Natural killer cell (primary cell): ENCODE measurements at regions not wholly inside any gene's neighbourhood (a gene's known extent, or its start where the extent isn't known, plus 50 kb on each side); places are given as distances from the start of the nearest gene placed in this dataset.

ENCODE experiments used
- ATAC-seq, 3 donors: fragments of 150-1000 bp in 2 of 3; fragments of 200-7000 bp in 1 of 3; cut with Tn5 transposase; 1 replicate in 1 of 3; 2 replicates in 2 of 3; pipeline ENCODE4 v1.10.0; 2021; ENCODE audit warnings: mild to moderate bottlenecking in 2 of 3, moderate library complexity in 2 of 3
- DNase-seq, 2 donors: peaks; one replicate each; pipeline versions ENCODE4 v3.0.0 to v3.0.0-alpha.2; 2013 to 2021; ENCODE audit warnings: mixed read lengths in 1 of 2
- H3K27ac ChIP-seq: one replicate; pipeline ENCODE4 v1.5.1; 2013; ENCODE audit warnings: mild to moderate bottlenecking, low read length
- H3K27me3 ChIP-seq: one replicate; pipeline ENCODE4 v1.6.1; 2013; ENCODE audit warnings: low read length; ENCODE audit not compliant: control insufficient read depth, insufficient read depth
- H3K36me3 ChIP-seq: one replicate; pipeline ENCODE4 v1.6.1; 2013; ENCODE audit warnings: low read length; ENCODE audit not compliant: control insufficient read depth, insufficient read depth
- H3K4me1 ChIP-seq: one replicate; pipeline ENCODE4 v1.6.1; 2013; ENCODE audit warnings: low read length; ENCODE audit not compliant: control insufficient read depth, insufficient read depth
- H3K4me3 ChIP-seq: one replicate; pipeline ENCODE4 v1.5.1; 2013; ENCODE audit warnings: low read length
- H3K9me3 ChIP-seq: one replicate; pipeline ENCODE4 v1.6.1; 2013; ENCODE audit warnings: low read length; ENCODE audit not compliant: control insufficient read depth, insufficient read depth
- H3K27ac Mint-ChIP-seq, 2 donors: one replicate each; pipeline ENCODE4 v1.8.0; 2022; ENCODE audit warnings: mild to moderate bottlenecking in 2 of 2, mixed read lengths in 2 of 2, moderate library complexity in 1 of 2
- H3K27me3 Mint-ChIP-seq, 2 donors: one replicate each; pipeline ENCODE4 v1.8.0; 2022; ENCODE audit warnings: low read depth in 2 of 2, mixed read lengths in 2 of 2
- H3K36me3 Mint-ChIP-seq: one replicate; pipeline ENCODE4 v1.8.0; 2022; ENCODE audit warnings: mixed read lengths
- H3K4me1 Mint-ChIP-seq, 2 donors: one replicate each; pipeline ENCODE4 v1.8.0; 2022; ENCODE audit warnings: mixed read lengths in 2 of 2
- H3K4me3 Mint-ChIP-seq: one replicate; pipeline ENCODE4 v1.8.0; 2022; ENCODE audit warnings: mild to moderate bottlenecking, moderate library complexity, mixed read lengths
- H3K9me3 Mint-ChIP-seq, 2 donors: one replicate each; pipeline ENCODE4 v1.8.0; 2022; ENCODE audit warnings: mixed read lengths in 2 of 2
- CTCF ChIP-seq: fragments of 200-600 bp; IDR thresholded peaks from one replicate; pipeline ENCODE4 v1.8.0; 2022; ENCODE audit warnings: antibody characterized with exemption
- WGBS: methylation state at CpG from one replicate; pipeline ENCODE4 v1.1.7; 2013; ENCODE audit warnings: missing lambda C conversion rate; ENCODE audit not compliant: insufficient coverage; 5-methylcytosine and 5-hydroxymethylcytosine counted together
- intact Hi-C: fragments of 100-400 bp; cut with micrococcal nuclease; formaldehyde crosslinking; loops from one replicate; pipeline ENCODE4 v1.14.2; 2022

- Mint-ChIP-seq H3K27ac (no peak overlapping the region), H3K4me3 (no peak overlapping the region), H3K36me3 (no peaks in the 10 kb centered on the region), H3K9me3 (no peaks in the 10 kb centered on the region), H3K4me1 (no peaks in the 10 kb centered on the region), H3K27me3 (peaks cover 15 to 54% of the 10 kb centered on the region in 2 donors)
- no peaks in the 10 kb centered on the region for H3K36me3 ChIP-seq
- intact Hi-C loops, result no loop called here
- H3K27me3 ChIP-seq, result no peaks in the 10 kb centered on the region
- H3K4me3 ChIP-seq, result no peak overlapping the region
- no peaks in the 10 kb centered on the region for H3K4me1 ChIP-seq
- no peaks in the 10 kb centered on the region for H3K9me3 ChIP-seq
- no peak overlapping the region for H3K27ac ChIP-seq
- WGBS, result 80% methylated on average over 1 of the region's 1 CpG
- no peak for TF ChIP-seq CTCF
- ATAC-seq, result no peak
- no peak for DNase-seq
These were observed 212.3 kb upstream of the ATP5MC3 start for GRCh38 chr2:175393851-175394250.

GRCh38 chr2:175383286-175383685 lies 201.8 kb upstream of the ATP5MC3 start:
- Histone ChIP-seq H3K9me3 (peaks cover 4% of the 10 kb centered on the region), H3K4me3 (no peak overlapping the region), H3K27ac (no peak overlapping the region), H3K4me1 (no peaks in the 10 kb centered on the region), H3K36me3 (no peaks in the 10 kb centered on the region), H3K27me3 (no peaks in the 10 kb centered on the region)
- Mint-ChIP-seq H3K36me3 (peaks cover 15% of the 10 kb centered on the region), H3K4me1 (no peaks in the 10 kb centered on the region), H3K9me3 (peaks cover 9 to 14% of the 10 kb centered on the region in 2 donors), H3K27ac (no peak overlapping the region), H3K4me3 (no peak overlapping the region), H3K27me3 (peaks cover 22% of the 10 kb centered on the region in 2 donors)
- TF ChIP-seq CTCF, result no peak
- ATAC-seq (no peak), DNase-seq (no peak)
- intact Hi-C loops, result no loop called here
- WGBS, result 31% methylated on average over 2 of the region's 2 CpGs

GRCh38 chr2:175373729-175374128 lies 192.2 kb upstream of the ATP5MC3 start:
- H3K27ac ChIP-seq, result no peak overlapping the region
- intact Hi-C loops, result no loop called here
- no peaks in the 10 kb centered on the region for H3K36me3 Mint-ChIP-seq
- H3K4me1 Mint-ChIP-seq, result no peaks in the 10 kb centered on the region
- H3K27me3 Mint-ChIP-seq, result peaks cover 15 to 34% of the 10 kb centered on the region in 2 donors
- no peak for ATAC-seq
- no peak for DNase-seq
- no CpG with 5 or more reads among the region's 1 CpG for WGBS
- peaks cover 5% of the 10 kb centered on the region for H3K27me3 ChIP-seq
- H3K4me3 Mint-ChIP-seq, result no peak overlapping the region
- H3K27ac Mint-ChIP-seq, result no peak overlapping the region
- no peaks in the 10 kb centered on the region for H3K9me3 ChIP-seq
- H3K36me3 ChIP-seq, result no peaks in the 10 kb centered on the region
- no peak for TF ChIP-seq CTCF
- no peaks in the 10 kb centered on the region for H3K9me3 Mint-ChIP-seq
- H3K4me1 ChIP-seq, result no peaks in the 10 kb centered on the region
- H3K4me3 ChIP-seq, result no peak overlapping the region
